CD14-positive monocyte (primary cell): ENCODE measurements at regions not wholly inside any gene's neighbourhood (a gene's known extent, or its start where the extent isn't known, plus 50 kb on each side); places are given as distances from the start of the nearest gene placed in this dataset.

ENCODE experiments used
- DNase-seq, 3 donors: peaks; one replicate each; pipeline ENCODE4 v3.0.0-alpha.2; 2011 to 2022
- H2AFZ ChIP-seq: 2 replicates; pipeline ENCODE4 v1.6.0; 2012; ENCODE audit warnings: mild to moderate bottlenecking, low read depth, low read length, inconsistent platforms; ENCODE audit not compliant: insufficient read depth, poor library complexity, severe bottlenecking
- H3K27ac ChIP-seq, 2 donors: 1 replicate in 1 of 2; 2 replicates in 1 of 2; pipeline ENCODE4 v1.5.1; 2012 to 2013; ENCODE audit warnings: low read length in 2 of 2, control low read depth in 1 of 2, inconsistent platforms in 1 of 2, low read depth in 1 of 2, mild to moderate bottlenecking in 1 of 2
- H3K27me3 ChIP-seq, 2 donors: one replicate each; pipeline versions ENCODE4 v1.6.0 to v1.6.1; 2011 to 2013; ENCODE audit warnings: low read length in 2 of 2; ENCODE audit not compliant: control insufficient read depth in 2 of 2, insufficient read depth in 2 of 2
- H3K36me3 ChIP-seq, 2 donors: replicated peaks in 1 of 2; 1 replicate in 1 of 2; 2 replicates in 1 of 2; pipeline versions ENCODE4 v1.5.1 to v1.6.1; 2012 to 2013; ENCODE audit warnings: low read length in 2 of 2, control low read depth in 1 of 2, inconsistent platforms in 1 of 2, mild to moderate bottlenecking in 1 of 2; ENCODE audit not compliant: insufficient read depth in 2 of 2, control insufficient read depth in 1 of 2
- H3K4me1 ChIP-seq, 2 donors: 1 replicate in 1 of 2; 2 replicates in 1 of 2; pipeline versions ENCODE4 v1.5.1 to v1.6.1; 2012 to 2013; ENCODE audit warnings: low read length in 2 of 2, control low read depth in 1 of 2, inconsistent platforms in 1 of 2, mild to moderate bottlenecking in 1 of 2, moderate library complexity in 1 of 2; ENCODE audit not compliant: insufficient read depth in 2 of 2, control insufficient read depth in 1 of 2
- H3K4me2 ChIP-seq: replicated peaks from 2 replicates; pipeline ENCODE3; 2012; ENCODE audit warnings: low read length, moderate library complexity, mild to moderate bottlenecking; ENCODE audit not compliant: poor library complexity, severe bottlenecking; ENCODE audit errors: extremely low read depth
- H3K4me3 ChIP-seq, 3 experiments: fragments of 200-600 bp in 1 of 3; sonication (generic) in 1 of 3; replicated peaks in 1 of 3; 1 replicate in 2 of 3; 2 replicates in 1 of 3; pipeline ENCODE4 v1.5.1; 2011 to 2013; ENCODE audit warnings: low read length in 3 of 3, mild to moderate bottlenecking in 3 of 3, control low read depth in 2 of 3, low read depth in 2 of 3, inconsistent platforms in 1 of 3, moderate library complexity in 1 of 3
- H3K79me2 ChIP-seq: 2 replicates; pipeline ENCODE4 v1.6.0; 2012; ENCODE audit warnings: mild to moderate bottlenecking, control low read depth, inconsistent platforms, low read length, moderate library complexity; ENCODE audit not compliant: insufficient read depth
- H3K9ac ChIP-seq: 2 replicates; pipeline ENCODE4 v1.6.0; 2017; ENCODE audit warnings: low read length, mild to moderate bottlenecking; ENCODE audit not compliant: insufficient read depth, poor library complexity, severe bottlenecking
- H3K9me3 ChIP-seq, 2 donors: replicated peaks in 1 of 2; 1 replicate in 1 of 2; 2 replicates in 1 of 2; pipeline versions ENCODE4 v1.5.1 to v1.6.1; 2012 to 2013; ENCODE audit warnings: low read length in 2 of 2, control low read depth in 1 of 2; ENCODE audit not compliant: control insufficient read depth in 1 of 2, insufficient read depth in 1 of 2
- H4K20me1 ChIP-seq: 2 replicates; pipeline ENCODE4 v1.6.0; 2012; ENCODE audit warnings: mild to moderate bottlenecking, low read length, control low read depth, moderate library complexity; ENCODE audit not compliant: insufficient read depth
- H3K27ac Mint-ChIP-seq, 7 donors: one replicate each; pipeline ENCODE4 v1.8.0; 2020; ENCODE audit warnings: mild to moderate bottlenecking in 7 of 7, mixed read lengths in 7 of 7, moderate library complexity in 6 of 7, inconsistent platforms in 2 of 7
- H3K27me3 Mint-ChIP-seq, 3 donors: one replicate each; pipeline ENCODE4 v1.8.0; 2021 to 2022; ENCODE audit warnings: low read depth in 3 of 3, mild to moderate bottlenecking in 3 of 3, mixed read lengths in 3 of 3, moderate library complexity in 3 of 3, inconsistent platforms in 1 of 3
- H3K36me3 Mint-ChIP-seq, 2 donors: one replicate each; pipeline ENCODE4 v1.8.0; 2020; ENCODE audit warnings: mixed read lengths in 2 of 2, inconsistent platforms in 1 of 2, mild to moderate bottlenecking in 1 of 2
- H3K4me1 Mint-ChIP-seq: one replicate; pipeline ENCODE4 v1.8.0; 2020; ENCODE audit warnings: mild to moderate bottlenecking, mixed read lengths
- H3K4me3 Mint-ChIP-seq, 2 donors: one replicate each; pipeline ENCODE4 v1.8.0; 2020; ENCODE audit warnings: mild to moderate bottlenecking in 2 of 2, mixed read lengths in 2 of 2, moderate library complexity in 1 of 2
- H3K9me3 Mint-ChIP-seq, 7 donors: one replicate each; pipeline ENCODE4 v1.8.0; 2020 to 2022; ENCODE audit warnings: mixed read lengths in 7 of 7, mild to moderate bottlenecking in 6 of 7, moderate library complexity in 6 of 7, inconsistent platforms in 2 of 7
- WGBS: methylation state at CpG from one replicate; pipeline ENCODE4 v1.1.5; 2013; ENCODE audit warnings: missing lambda C conversion rate; ENCODE audit not compliant: insufficient coverage; 5-methylcytosine and 5-hydroxymethylcytosine counted together
- intact Hi-C, 2 donors: fragments of 100-400 bp; cut with micrococcal nuclease; formaldehyde crosslinking; loops; one replicate each; pipeline versions ENCODE4 v1.15.0 to v1.15.1; 2023
- TF ChIP-seq, protein P1 (sequence below): fragments of 200-600 bp; IDR thresholded peaks from one replicate; pipeline ENCODE4 v1.8.0; 2022; ENCODE audit warnings: antibody characterized with exemption, mild to moderate bottlenecking

DNA sequence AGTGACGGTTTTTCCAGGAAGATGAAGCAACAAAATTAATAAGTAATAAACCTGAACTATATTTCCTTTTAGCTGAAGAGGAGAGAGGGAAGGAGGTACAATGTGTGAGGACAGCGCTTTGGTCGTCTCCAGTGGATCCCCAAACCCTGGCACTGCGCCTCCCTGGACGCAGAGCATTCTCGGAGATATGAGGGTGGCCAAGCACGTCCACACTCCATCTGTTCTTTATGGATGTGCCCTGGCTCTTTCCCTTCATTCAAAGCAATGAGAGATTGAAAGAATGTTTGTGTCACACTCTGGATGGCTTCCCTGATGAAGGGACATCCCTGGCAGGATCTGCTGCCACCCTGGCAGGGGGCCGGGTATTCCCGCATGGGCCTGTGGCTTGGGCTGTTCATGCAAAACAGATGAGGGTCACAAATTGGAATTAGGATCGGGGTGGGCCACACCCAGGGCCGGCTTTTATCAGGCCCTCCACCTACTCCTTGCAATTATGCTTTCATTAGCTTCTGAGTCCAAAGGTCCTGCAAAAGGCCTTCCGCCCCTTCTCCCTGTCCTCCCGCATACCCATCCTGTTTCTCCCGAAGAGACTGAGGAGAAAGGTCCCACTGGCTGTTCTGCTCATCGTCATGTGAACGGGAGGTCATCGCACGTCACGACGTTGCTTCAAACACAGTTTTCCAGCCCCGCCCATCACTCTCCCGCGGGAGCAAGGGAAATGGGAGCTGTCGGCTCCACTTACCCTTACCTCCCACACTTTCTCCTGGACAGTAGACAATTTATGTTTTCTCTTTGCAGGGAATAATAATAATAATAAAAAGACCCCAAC, 286.1 kb upstream of the IRX4 start:
- intact Hi-C loops, result no loop called here
- no peak overlapping the region for H3K4me3 ChIP-seq
- H3K9ac ChIP-seq, result no peak overlapping the region
- H3K4me2 ChIP-seq, result no peak overlapping the region
- H2AFZ ChIP-seq, result no peak overlapping the region
- 89% methylated on average over 14 of the region's 24 CpGs for WGBS
- H3K79me2 ChIP-seq, result no peaks in the 10 kb centered on the region
- TF ChIP-seq, protein P1, sequence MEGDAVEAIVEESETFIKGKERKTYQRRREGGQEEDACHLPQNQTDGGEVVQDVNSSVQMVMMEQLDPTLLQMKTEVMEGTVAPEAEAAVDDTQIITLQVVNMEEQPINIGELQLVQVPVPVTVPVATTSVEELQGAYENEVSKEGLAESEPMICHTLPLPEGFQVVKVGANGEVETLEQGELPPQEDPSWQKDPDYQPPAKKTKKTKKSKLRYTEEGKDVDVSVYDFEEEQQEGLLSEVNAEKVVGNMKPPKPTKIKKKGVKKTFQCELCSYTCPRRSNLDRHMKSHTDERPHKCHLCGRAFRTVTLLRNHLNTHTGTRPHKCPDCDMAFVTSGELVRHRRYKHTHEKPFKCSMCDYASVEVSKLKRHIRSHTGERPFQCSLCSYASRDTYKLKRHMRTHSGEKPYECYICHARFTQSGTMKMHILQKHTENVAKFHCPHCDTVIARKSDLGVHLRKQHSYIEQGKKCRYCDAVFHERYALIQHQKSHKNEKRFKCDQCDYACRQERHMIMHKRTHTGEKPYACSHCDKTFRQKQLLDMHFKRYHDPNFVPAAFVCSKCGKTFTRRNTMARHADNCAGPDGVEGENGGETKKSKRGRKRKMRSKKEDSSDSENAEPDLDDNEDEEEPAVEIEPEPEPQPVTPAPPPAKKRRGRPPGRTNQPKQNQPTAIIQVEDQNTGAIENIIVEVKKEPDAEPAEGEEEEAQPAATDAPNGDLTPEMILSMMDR, result no peak
- H3K27me3 ChIP-seq, result no peaks in the 10 kb centered on the region
- Mint-ChIP-seq H3K9me3 (peaks cover 0 to 2% (median 0%) of the 10 kb centered on the region in 7 donors), H3K4me1 (no peaks in the 10 kb centered on the region), H3K27ac (no peak overlapping the region), H3K27me3 (peaks cover 5 to 6% (median 6%) of the 10 kb centered on the region in 3 donors), H3K4me3 (no peak overlapping the region), H3K36me3 (no peaks in the 10 kb centered on the region)
- no peaks in the 10 kb centered on the region for H3K36me3 ChIP-seq
- H4K20me1 ChIP-seq, result no peaks in the 10 kb centered on the region
- H3K27ac ChIP-seq, result no peak overlapping the region
- no peaks in the 10 kb centered on the region for H3K9me3 ChIP-seq
- DNase-seq, result no peak
- H3K4me1 ChIP-seq, result no peaks in the 10 kb centered on the region

DNA sequence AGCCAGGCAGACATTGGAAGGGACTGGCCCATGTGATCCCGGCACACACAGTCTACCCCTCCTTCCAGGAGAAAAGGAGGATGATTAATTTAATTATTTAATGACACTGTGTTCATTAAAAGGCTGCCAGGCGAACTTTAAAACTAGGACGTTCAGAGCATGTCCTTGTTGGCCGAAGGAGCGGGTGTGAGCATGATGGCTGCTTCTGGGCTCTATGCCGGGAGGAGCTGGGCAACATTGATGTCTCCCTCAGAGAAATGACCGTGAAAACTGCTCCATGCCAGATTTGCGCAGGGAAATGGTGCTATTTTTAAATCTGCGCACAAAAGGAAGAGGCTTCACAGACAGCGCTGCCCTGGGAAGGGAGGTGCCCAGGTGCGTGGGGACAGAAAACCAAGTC, 284.9 kb upstream of the IRX4 start:
- WGBS, result 81% methylated on average over 9 of the region's 11 CpGs
- no peak overlapping the region for H3K4me3 ChIP-seq
- intact Hi-C loops, result no loop called here
- TF ChIP-seq, protein P1, result no peak
- no peak overlapping the region for H2AFZ ChIP-seq
- no peak overlapping the region for H3K9ac ChIP-seq
- Mint-ChIP-seq H3K9me3 (peaks cover 0 to 2% (median 0%) of the 10 kb centered on the region in 7 donors), H3K36me3 (no peaks in the 10 kb centered on the region), H3K4me1 (no peaks in the 10 kb centered on the region), H3K4me3 (no peak overlapping the region), H3K27me3 (peaks cover 0 to 5% (median 2%) of the 10 kb centered on the region in 3 donors), H3K27ac (no peak overlapping the region)
- no peak overlapping the region for H3K4me2 ChIP-seq
- no peaks in the 10 kb centered on the region for H4K20me1 ChIP-seq
- H3K9me3 ChIP-seq, result no peaks in the 10 kb centered on the region
- no peak for DNase-seq
- H3K4me1 ChIP-seq, result no peaks in the 10 kb centered on the region
- no peaks in the 10 kb centered on the region for H3K36me3 ChIP-seq
- H3K79me2 ChIP-seq, result no peaks in the 10 kb centered on the region
- H3K27ac ChIP-seq, result no peak overlapping the region
- no peaks in the 10 kb centered on the region for H3K27me3 ChIP-seq
